Umbilical cord (tissue), 1 donor: ENCODE measurements at regions not wholly inside any gene's neighbourhood (a gene's known extent, or its start where the extent isn't known, plus 50 kb on each side); places are given as distances from the start of the nearest gene placed in this dataset.
"Not testable (repeated sequence)": the region's sequence is repeated elsewhere in the genome, so short reads cannot be mapped to it uniquely, and the experiment has no call there.

Experiments used
- DNase-seq: peaks from one replicate; pipeline ENCODE4 v3.0.0-alpha.2; 2015; ENCODE audit warnings: low spot score

GRCh38 chr10:28137907-28138880 is 139.3 kb upstream of the ODAD2 start:
- no peak for DNase-seq

DNA sequence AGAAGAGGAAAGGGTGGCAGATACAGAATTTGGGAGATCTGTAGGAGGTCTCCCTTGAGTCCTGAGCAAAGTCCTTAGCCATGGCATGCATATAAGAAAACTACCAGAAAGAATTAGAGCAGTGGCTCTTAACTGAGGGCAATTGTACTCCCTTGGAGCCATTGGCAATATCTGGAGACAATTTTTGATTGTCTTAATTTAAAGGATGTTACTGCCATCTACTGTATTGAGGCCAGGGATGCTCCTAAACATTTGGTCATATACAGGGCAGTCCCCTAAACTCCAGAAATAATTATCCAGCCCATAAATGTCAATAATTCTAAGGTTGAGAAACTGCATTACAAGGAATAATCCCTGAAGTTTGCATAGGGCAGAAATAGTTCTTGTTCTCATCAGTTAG is 136.4 kb upstream of the ODAD2 start:
- no peak for DNase-seq

GRCh38 chr10:28130267-28130666 is 131.4 kb upstream of the ODAD2 start:
- DNase-seq: no peak

- DNase-seq: no peak
These were observed 129.0 kb upstream of the ODAD2 start for GRCh38 chr10:28127881-28128280.

DNA sequence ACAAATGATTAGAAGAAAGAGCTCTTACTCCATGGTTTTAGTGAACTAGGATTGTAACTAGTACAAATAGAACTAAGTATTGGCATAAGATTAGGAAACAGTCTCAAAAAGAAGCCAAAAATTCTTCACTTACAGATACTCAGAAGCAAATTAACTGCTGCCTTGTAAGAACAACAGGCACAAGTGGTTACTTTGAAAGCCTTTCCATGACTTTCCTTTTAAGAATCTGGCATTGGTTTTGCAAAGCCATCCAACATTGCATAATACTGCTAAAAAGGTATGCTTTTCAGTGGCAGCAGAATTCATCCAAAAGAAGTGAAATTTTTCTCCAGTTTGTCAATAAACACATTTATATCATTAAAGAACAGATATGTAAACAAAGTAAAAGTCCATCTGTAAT is 126.8 kb upstream of the ODAD2 start:
- DNase-seq: no peak

DNA sequence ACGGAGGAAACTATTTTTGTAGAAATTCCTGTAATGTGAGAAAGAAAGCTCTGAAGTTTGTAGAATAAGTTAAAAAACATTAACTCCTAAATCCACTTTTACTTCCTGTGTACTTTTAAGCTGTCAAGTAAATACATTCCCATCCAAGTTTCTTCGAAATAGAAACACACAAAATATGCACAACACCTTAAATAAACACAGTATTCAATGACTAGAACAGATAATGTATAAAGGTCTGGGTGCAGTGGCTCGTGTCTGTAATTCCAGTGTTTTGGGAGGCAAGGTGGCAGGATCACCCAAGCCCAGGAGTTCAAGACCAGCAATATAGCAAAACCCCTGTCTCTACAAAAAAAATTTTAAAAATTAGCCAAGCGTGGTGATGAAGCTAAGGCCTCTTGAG is 121.9 kb upstream of the ODAD2 start:
- DNase-seq: no peak

DNA sequence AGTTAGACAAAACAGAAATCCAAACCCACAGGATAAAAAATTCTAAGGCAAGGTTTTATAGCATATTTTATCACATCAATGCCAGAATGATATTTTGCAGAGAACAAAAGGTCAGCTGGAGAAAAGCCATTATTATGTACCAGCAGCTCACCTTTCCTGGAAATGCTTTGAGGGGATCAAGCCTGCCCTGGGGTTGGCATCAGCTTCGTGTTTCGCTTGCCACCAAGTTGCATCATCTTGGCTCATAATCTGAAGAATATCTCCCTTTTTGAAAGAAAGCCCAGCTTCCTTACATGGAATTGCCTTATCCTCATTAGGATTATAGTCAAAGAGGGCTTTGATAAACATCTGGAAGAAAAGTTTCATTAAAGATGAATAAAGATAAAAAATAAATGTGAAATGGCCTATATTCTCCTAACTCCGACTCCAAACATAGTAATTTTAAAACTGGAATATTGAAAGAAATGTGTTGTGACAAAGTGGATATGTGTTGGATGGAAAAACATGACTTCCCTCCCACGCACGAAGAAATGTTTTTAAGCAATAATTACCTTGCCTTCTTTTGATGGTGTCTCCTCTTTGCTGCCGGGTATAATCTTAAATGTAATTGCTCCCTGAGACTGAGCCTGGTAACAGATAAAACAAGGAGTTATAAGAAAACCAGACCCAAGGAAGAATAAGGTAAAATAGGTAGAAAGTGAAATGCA is 121.3 kb upstream of the ODAD2 start:
- DNase-seq: peak; percentile 57

GRCh38 chr10:28118985-28119628 is 120.2 kb upstream of the ODAD2 start:
- DNase-seq: no peak

DNA sequence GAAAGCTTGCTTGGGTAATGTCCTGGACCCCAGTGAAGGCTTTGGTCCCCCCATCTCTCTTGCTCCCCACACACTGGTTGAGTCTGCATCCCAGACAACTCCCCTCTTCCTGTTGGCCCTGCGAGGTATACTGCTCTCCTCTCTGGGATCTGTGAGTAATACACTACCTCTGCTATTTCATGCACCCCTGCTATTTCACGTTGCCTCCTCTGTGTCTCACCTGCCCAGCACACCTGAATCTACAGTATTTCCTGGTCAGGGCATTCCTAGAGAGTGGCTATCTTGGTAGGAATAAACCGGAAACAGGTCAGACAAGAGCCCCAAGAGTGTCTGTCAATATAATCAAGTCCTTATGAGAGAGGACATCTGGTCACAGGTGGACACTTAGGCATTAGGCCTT is 114.3 kb upstream of the ODAD2 start:
- DNase-seq: no peak

- DNase-seq: no peak
These were observed 112.8 kb upstream of the ODAD2 start for GRCh38 chr10:28111712-28112111.

GRCh38 chr10:28105561-28105960 is 106.7 kb upstream of the ODAD2 start:
- DNase-seq: no peak

DNA sequence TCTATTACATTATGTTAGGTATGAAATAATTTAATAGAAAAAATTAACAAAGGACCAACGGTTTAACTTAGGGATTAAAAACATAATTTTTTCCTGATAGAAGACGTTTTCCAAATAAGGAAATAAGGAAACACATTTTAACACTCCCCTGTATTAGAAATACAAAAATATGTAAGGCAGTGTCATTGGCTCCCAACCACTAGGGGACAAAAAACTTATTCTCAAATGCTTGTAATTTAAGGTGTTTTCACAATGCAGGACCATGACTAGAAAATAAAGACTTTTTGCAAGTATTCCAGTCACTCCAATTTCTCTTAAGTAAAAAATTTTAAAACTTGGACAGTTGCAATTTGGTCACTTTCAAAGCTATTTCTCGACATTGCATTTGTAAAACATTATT is 98.8 kb upstream of the ODAD2 start:
- DNase-seq: no peak

DNA sequence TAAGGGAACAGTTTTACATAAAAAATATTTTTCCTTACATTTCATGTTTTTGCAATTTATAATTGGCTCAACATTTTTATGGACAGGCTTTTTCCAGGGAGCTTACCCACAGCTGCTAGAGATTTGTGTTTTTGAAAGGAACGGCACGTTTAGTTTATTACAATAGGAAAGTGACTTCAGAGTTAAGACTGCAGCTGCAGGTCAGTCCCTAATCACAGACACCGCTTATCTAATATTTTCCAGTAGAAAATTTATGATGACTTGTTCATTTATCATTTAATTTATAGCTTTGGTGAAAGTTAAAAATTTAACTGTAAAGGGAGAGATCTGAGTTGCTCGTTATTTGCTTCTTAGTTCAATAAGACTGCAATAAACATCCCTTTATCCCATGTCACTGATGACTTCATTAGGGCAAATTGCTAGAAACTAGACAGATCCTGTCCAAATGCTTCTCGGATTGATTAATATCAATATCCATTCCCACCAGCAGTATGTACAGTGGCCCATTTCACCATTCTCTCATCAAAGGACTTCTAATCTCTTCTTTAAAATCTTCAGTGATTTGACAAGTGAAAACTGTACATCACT is 97.0 kb upstream of the ODAD2 start:
- DNase-seq: peak; percentile 31

DNA sequence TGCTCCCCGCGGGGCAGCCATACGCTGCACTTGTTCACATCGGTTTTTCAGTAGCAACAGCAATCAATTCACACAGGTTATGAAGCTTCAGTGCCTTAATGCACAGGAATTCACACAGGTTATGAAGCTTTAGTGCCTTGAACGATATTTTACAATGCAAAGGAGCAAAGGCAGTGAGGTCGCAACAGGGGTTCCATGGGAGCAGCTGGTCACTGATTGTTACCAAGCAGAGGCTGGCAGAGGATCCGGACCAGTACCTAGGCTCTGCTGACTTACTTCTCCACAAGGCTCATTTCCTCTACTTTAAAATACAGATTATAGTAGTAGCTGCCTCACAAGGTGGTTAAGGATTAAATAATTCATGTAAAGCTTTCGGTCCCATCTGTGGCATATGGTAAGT is 95.2 kb upstream of the ODAD2 start:
- DNase-seq: no peak

- DNase-seq: no peak
These were observed 93.0 kb upstream of the ODAD2 start for GRCh38 chr10:28091913-28092312.

DNA sequence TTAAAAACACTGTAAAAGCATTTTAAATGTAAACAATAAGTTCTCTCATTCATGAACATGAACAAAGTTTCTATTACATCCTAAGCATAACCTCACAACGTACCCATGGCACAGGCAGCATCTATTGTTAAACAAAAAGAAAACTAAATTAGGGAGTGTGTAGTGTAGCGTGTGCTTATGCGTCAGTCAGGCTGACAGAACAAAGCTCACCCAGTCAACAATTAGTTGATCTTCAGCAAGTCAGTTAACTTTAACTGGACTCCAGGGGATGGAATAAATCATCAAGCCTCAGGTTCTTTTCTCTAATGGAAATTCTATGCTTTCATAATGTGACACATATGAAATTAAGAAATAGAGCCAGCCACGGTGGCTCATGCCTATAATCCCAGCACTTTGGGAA is 91.6 kb upstream of the ODAD2 start:
- no peak for DNase-seq

DNA sequence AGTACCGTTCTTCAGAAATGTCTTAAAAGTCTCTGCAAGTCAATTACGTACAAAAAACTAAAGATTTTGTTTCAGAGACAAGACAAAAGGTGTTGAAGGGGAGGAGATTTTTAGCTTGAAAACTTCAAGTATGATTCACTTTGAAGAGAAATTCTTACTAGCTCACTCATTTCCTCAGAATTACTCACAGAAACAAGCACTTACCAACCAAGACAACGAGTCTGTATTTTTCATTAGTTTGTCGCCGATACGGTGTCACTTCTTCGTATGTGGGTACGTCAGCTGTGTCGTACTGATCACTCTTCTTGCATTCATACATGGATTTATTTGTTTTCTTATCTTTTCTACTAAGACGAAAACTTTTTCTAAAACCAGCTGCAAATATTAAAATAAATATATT is 90.6 kb upstream of the ODAD2 start:
- no peak for DNase-seq

DNA sequence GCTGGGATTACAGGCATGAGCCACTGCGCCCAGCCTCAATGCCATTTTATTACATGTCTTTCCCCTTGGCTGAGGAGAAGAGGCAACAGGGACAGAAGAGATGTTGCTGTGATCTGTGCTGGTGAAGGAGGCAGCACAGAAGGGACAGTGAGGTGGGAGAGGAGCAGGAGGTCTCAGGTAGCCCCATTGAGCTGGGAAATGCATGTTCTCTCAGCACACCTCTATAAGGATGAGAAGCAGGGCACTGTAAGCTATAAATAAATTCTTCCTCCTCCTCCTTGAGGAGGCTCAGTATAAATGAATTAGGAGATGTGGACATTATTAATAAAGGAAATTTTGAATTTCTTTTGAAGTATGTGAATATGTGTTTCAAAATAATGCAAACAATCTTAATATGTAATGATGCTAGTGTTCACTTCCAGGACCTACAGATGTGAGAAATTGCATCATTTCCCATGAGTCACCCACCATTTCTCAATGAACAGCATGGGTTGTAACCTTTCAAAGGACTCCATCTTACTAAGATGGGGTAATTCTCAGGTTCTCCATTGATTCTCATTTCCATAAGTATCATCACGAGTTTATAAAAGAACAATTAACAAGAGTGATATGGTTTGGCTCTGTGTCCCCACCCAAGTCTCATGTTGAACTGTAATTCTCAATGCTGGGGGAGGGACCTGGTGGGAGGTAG is 88.9 kb upstream of the ODAD2 start:
- DNase-seq: no peak

DNA sequence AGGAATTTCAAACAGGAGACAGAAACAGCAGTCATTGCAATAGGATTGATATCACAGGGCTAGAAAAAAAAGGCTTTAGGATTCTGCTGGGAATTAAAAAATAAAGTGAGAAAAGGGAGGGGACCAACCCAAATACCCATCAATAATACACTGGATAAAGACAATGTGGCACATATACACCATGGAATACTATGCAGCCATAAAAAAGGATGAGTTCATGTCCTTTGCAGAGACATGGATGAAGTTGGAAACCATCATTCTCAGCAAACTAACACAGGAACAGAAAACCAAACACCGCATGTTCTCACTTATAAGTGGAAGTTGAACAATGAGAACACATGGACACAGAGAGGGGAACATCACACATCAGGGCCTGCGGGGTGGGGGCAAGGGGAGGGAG is 86.9 kb upstream of the ODAD2 start:
- not testable (repeated sequence) for DNase-seq

DNA sequence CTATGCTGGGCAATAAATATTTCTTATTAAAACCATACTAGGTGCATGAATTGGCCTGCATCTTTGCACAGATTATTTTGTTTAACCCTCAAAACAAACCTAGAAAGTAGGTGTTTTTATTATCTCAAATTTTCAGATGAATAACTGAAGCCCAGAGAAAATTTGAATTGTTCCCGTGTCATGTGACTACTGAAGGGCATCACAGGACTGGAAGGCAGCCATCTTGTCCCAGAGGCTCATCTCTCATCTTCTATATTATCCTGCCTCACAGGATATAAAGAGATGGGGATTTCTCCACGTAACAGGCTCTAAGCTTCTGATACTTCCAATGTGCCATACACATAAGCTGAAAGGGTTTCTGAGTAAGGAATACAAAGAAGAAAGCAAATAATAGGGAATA is 84.0 kb upstream of the ODAD2 start:
- DNase-seq: no peak

DNA sequence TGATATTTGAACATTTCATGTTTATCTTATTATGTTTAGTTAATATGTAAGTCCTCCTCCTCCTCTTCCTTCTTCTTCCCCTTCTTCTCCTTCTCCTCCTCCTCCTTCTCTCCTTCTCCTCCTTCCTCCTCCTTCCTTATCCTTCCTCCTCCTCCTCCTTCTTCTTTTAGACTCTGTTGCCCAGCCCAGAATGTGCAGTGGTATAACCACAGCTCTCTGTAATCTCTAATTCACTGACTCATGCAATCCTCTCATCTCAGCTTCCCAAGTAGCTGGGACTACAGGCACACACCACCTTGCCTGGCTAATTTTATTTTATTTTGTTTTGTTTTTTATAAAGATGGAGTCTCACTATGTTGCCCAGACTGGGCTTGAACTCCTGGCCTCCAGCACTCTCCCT is 83.4 kb upstream of the ODAD2 start:
- no peak for DNase-seq

DNA sequence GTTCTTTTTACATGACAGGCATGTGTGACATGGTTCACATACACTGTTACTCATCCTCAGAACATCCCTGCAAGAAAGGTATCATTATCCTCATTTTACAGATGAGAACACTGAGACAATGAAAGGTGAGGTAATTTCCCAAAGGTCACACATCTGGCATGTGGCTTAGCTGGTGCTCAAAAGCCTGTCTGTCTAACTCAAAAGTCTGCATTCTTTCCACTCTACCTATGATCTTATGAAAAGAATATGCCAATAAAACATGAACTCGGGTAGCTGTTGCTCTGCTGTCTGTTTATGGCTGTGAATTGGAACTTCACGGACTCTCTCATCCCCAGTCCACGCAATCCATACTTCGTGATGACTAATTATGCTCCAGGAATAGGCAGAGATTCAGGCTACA is 79.0 kb upstream of the ODAD2 start:
- DNase-seq: no peak
